PC-9 (cell line): ENCODE measurements at regions not wholly inside any gene's neighbourhood (a gene's known extent, or its start where the extent isn't known, plus 50 kb on each side); places are given as distances from the start of the nearest gene placed in this dataset.

Source experiments
- CTCF ChIP-seq: fragments of 200-600 bp; sonication (generic); conservative IDR thresholded peaks from 2 replicates; pipeline ENCODE4 v1.6.1; 2017; ENCODE audit warnings: mixed run types, antibody characterized with exemption, mild to moderate bottlenecking, moderate library complexity
- EZH2 ChIP-seq: fragments of 200-600 bp; sonication (generic); IDR thresholded peaks from 2 replicates; pipeline ENCODE4 v1.8.0; 2017; ENCODE audit warnings: antibody characterized with exemption, low read depth

GRCh38 chr3:28743831-28744230, 395.2 kb upstream of the AZI2 start:
- TF ChIP-seq CTCF (no peak), EZH2 (no peak)
